H1 (cell line): ENCODE measurements at regions not wholly inside any gene's neighbourhood (a gene's known extent, or its start where the extent isn't known, plus 50 kb on each side); places are given as distances from the start of the nearest gene placed in this dataset.

Experiments
- BRCA1 ChIP-seq: IDR thresholded peaks from 2 replicates; pipeline ENCODE4 v1.6.1; 2012; ENCODE audit warnings: low read depth, low read length, improper control_type of control experiment
- CHD1 ChIP-seq: IDR thresholded peaks from 2 replicates; pipeline ENCODE4 v1.6.1; 2012; ENCODE audit warnings: low read depth, low read length, improper control_type of control experiment
- CHD7 ChIP-seq: fragments of 300-600 bp; sonication (generic); IDR thresholded peaks from 2 replicates; pipeline ENCODE4 v1.7.1; 2012; ENCODE audit warnings: low read length, moderate library complexity, mild to moderate bottlenecking, inconsistent platforms; ENCODE audit not compliant: insufficient replicate concordance
- CTCF ChIP-seq, 3 experiments: IDR thresholded peaks; 1 replicate in 2 of 3; 2 replicates in 1 of 3; pipeline versions ENCODE4 v1.5.1 to v1.6.1; 2011; ENCODE audit warnings: low read length in 3 of 3, mild to moderate bottlenecking in 3 of 3, inconsistent platforms in 2 of 3, low read depth in 1 of 3, moderate library complexity in 1 of 3; ENCODE audit not compliant: insufficient read depth in 1 of 3; ENCODE audit errors: control extremely low read depth in 1 of 3
- NRF1 ChIP-seq: IDR thresholded peaks from 2 replicates; pipeline ENCODE4 v1.6.1; 2011; ENCODE audit warnings: mild to moderate bottlenecking, low read depth, low read length, improper control_type of control experiment
- POLR2AphosphoS5 ChIP-seq: IDR thresholded peaks from 2 replicates; pipeline ENCODE4 v1.6.1; 2011; ENCODE audit warnings: low read depth, low read length
- RXRA ChIP-seq: IDR thresholded peaks from 2 replicates; pipeline ENCODE4 v1.6.1; 2011; ENCODE audit warnings: low read depth, mild to moderate bottlenecking, low read length, moderate library complexity; ENCODE audit not compliant: insufficient read depth
- SIRT6 ChIP-seq: IDR thresholded peaks from one replicate; pipeline ENCODE4 v1.7.1; 2012; ENCODE audit warnings: low read length, inconsistent platforms
- YY1 ChIP-seq: IDR thresholded peaks from 2 replicates; pipeline ENCODE4 v1.6.1; 2011; ENCODE audit warnings: low read depth, mild to moderate bottlenecking, low read length

- TF ChIP-seq CHD7 (no peak), POLR2AphosphoS5 (no peak), BRCA1 (no peak), CHD1 (no peak), RXRA (no peak), CTCF (IDR thresholded peaks at IDR 0.05; ENCODE audit: control extremely low read depth in 1 of 3, insufficient read depth in 1 of 3, low read depth in 1 of 3, low read length in 3 of 3) (no peak), SIRT6 (no peak), YY1 (no peak), NRF1 (no peak)
These were observed 721.4 kb downstream of the BRD1 start (continued) for GRCh38 chr22:49106096-49106841.
